HEK293 (cell line): ENCODE measurements at regions not wholly inside any gene's neighbourhood (a gene's known extent, or its start where the extent isn't known, plus 50 kb on each side); places are given as distances from the start of the nearest gene placed in this dataset.

Experiments used
- CTCF ChIA-PET: fragments of 350-600 bp; formaldehyde crosslinking; extraction: SDS; loops from one replicate; lab custom pipeline; 2021; ENCODE audit warnings: antibody characterized with exemption; lab: Yijun Ruan, JAX
- POLR2A ChIA-PET: fragments of 300-600 bp; formaldehyde crosslinking; extraction: SDS; loops from one replicate; lab custom pipeline; 2020; ENCODE audit warnings: antibody characterized with exemption, inconsistent platforms; lab: Yijun Ruan, JAX
- H3K27ac ChIP-seq: fragments of 200-500 bp; sonication (Bioruptor generic); 2 replicates; pipeline ENCODE4 v1.5.1; 2014; ENCODE audit warnings: low read depth, low read length, control low read depth, inconsistent platforms; ENCODE audit errors: extremely low read depth
- H3K36me3 ChIP-seq, 2 experiments: fragments of 200-500 bp in 1 of 2; sonication (Bioruptor generic) in 1 of 2; 1 replicate in 1 of 2; 2 replicates in 1 of 2; pipeline ENCODE4 v1.5.1; 2014 to 2017; ENCODE audit warnings: inconsistent platforms in 2 of 2, low read length in 2 of 2; ENCODE audit not compliant: control insufficient read depth in 2 of 2, insufficient read depth in 1 of 2
- H3K4me1 ChIP-seq: fragments of 200-500 bp; sonication (Bioruptor generic); 2 replicates; pipeline ENCODE4 v1.5.1; 2014; ENCODE audit warnings: mild to moderate bottlenecking, low read length, inconsistent platforms; ENCODE audit not compliant: control insufficient read depth, insufficient read depth
- H3K4me3 ChIP-seq: 2 replicates; pipeline ENCODE4 v1.5.1; 2011; ENCODE audit warnings: low read depth, mild to moderate bottlenecking, control low read depth, low read length, moderate library complexity
- H3K9me3 ChIP-seq: fragments of 200-500 bp; sonication (Bioruptor generic); 2 replicates; pipeline ENCODE4 v1.5.1; 2014; ENCODE audit warnings: low read depth, low read length, inconsistent platforms; ENCODE audit not compliant: control insufficient read depth, insufficient read depth
- FEZF1 ChIP-seq: fragments of 450-650 bp; formaldehyde crosslinking; IDR thresholded peaks from 2 replicates; pipeline ENCODE4 v1.5.1; 2016; ENCODE audit warnings: missing biosample characterization, missing genetic modification characterization
- KLF16 ChIP-seq: fragments of 450-650 bp; formaldehyde crosslinking; IDR thresholded peaks from 2 replicates; pipeline ENCODE4 v1.5.1; 2017; ENCODE audit warnings: missing biosample characterization, missing genetic modification characterization
- KLF9 ChIP-seq: fragments of 450-650 bp; formaldehyde crosslinking; IDR thresholded peaks from 2 replicates; pipeline ENCODE4 v1.5.1; 2016; ENCODE audit warnings: missing biosample characterization, missing genetic modification characterization, low read depth
- ZBTB21 ChIP-seq: fragments of 450-650 bp; formaldehyde crosslinking; IDR thresholded peaks from 2 replicates; pipeline ENCODE4 v1.5.1; 2017; ENCODE audit warnings: missing biosample characterization, missing genetic modification characterization
- ZBTB7A ChIP-seq: fragments of 450-650 bp; formaldehyde crosslinking; IDR thresholded peaks from 2 replicates; pipeline ENCODE4 v1.5.1; 2016; ENCODE audit warnings: low read depth, missing biosample characterization, missing genetic modification characterization
- ZNF112 ChIP-seq: fragments of 450-650 bp; formaldehyde crosslinking; IDR thresholded peaks from 2 replicates; pipeline ENCODE4 v1.5.0; 2017; ENCODE audit warnings: missing biosample characterization, missing genetic modification characterization
- ZNF132 ChIP-seq: fragments of 450-650 bp; formaldehyde crosslinking; IDR thresholded peaks from 2 replicates; pipeline ENCODE4 v1.5.1; 2017; ENCODE audit warnings: missing biosample characterization, missing genetic modification characterization, borderline replicate concordance
- ZNF155 ChIP-seq: fragments of 450-650 bp; formaldehyde crosslinking; IDR thresholded peaks from 2 replicates; pipeline ENCODE4 v1.5.1; 2016; ENCODE audit warnings: missing biosample characterization, missing genetic modification characterization
- ZNF19 ChIP-seq: fragments of 450-650 bp; formaldehyde crosslinking; IDR thresholded peaks from 2 replicates; pipeline ENCODE4; 2016; ENCODE audit warnings: missing biosample characterization, missing genetic modification characterization, low read depth
- ZNF221 ChIP-seq: fragments of 450-650 bp; formaldehyde crosslinking; IDR thresholded peaks from 2 replicates; pipeline ENCODE4 v1.5.1; 2017; ENCODE audit warnings: missing biosample characterization, missing genetic modification characterization, borderline replicate concordance
- ZNF248 ChIP-seq: fragments of 450-650 bp; formaldehyde crosslinking; IDR thresholded peaks from 2 replicates; pipeline ENCODE4 v1.5.1; 2017; ENCODE audit warnings: missing biosample characterization, missing genetic modification characterization
- ZNF274 ChIP-seq, 2 experiments: fragments of 200-500 bp in 1 of 2; fragments of 450-650 bp in 1 of 2; sonication (Bioruptor generic) in 1 of 2; formaldehyde crosslinking in 1 of 2; IDR thresholded peaks; 2 replicates each; pipeline versions ENCODE4 v1.5.1 to v1.6.1; 2014 to 2016; ENCODE audit warnings: borderline replicate concordance in 1 of 2, inconsistent platforms in 1 of 2, low read length in 1 of 2, missing biosample characterization in 1 of 2, missing genetic modification characterization in 1 of 2
- ZNF280D ChIP-seq: fragments of 450-650 bp; formaldehyde crosslinking; IDR thresholded peaks from 2 replicates; pipeline ENCODE4 v1.5.1; 2016; ENCODE audit warnings: missing biosample characterization, missing genetic modification characterization
- ZNF37A ChIP-seq: fragments of 450-650 bp; IDR thresholded peaks from 2 replicates; pipeline ENCODE4 v1.5.1; 2018; ENCODE audit warnings: missing biosample characterization, missing genetic modification characterization
- ZNF521 ChIP-seq: fragments of 450-650 bp; formaldehyde crosslinking; IDR thresholded peaks from 2 replicates; pipeline ENCODE4 v1.5.1; 2017; ENCODE audit warnings: missing biosample characterization, mild to moderate bottlenecking, missing genetic modification characterization
- ZNF660 ChIP-seq: fragments of 450-650 bp; IDR thresholded peaks from 2 replicates; pipeline ENCODE4 v1.5.1; 2018; ENCODE audit warnings: missing biosample characterization, mild to moderate bottlenecking, missing genetic modification characterization
- ZNF791 ChIP-seq: fragments of 450-650 bp; formaldehyde crosslinking; IDR thresholded peaks from 2 replicates; pipeline ENCODE4 v1.5.1; 2016; ENCODE audit warnings: missing biosample characterization, missing genetic modification characterization
- ZNF792 ChIP-seq: fragments of 450-650 bp; formaldehyde crosslinking; IDR thresholded peaks from 2 replicates; pipeline ENCODE4 v1.5.1; 2016; ENCODE audit warnings: missing biosample characterization, missing genetic modification characterization
- ZSCAN5A ChIP-seq: fragments of 450-650 bp; formaldehyde crosslinking; IDR thresholded peaks from 2 replicates; pipeline ENCODE4 v1.5.1; 2016; ENCODE audit warnings: missing biosample characterization, missing genetic modification characterization

GRCh38 chr9:93869863-93870262, 85.3 kb downstream of the BARX1 start (continued):
- TF ChIP-seq ZNF280D (tag by site-specific recombination), result no peak
- no peak for TF ChIP-seq KLF9 (tag by site-specific recombination)
- TF ChIP-seq ZBTB7A (tag by site-specific recombination), result no peak
- TF ChIP-seq ZNF112 (tag by site-specific recombination), result no peak
- TF ChIP-seq ZNF248, result no peak
- no peak for TF ChIP-seq ZSCAN5A (tag by site-specific recombination)
- no peak for TF ChIP-seq ZNF521 (tag by site-specific recombination)
- TF ChIP-seq ZNF155, result no peak
- TF ChIP-seq ZNF19, result no peak
- no peak for TF ChIP-seq ZNF791 (tag by site-specific recombination)

GRCh38 chr9:93869088-93869487, 86.1 kb downstream of the BARX1 start:
- Histone ChIP-seq H3K9me3 (no peaks in the 10 kb centered on the region), H3K4me3 (no peak overlapping the region), H3K4me1 (no peaks in the 10 kb centered on the region), H3K27ac (no peak overlapping the region), H3K36me3 (no peaks in the 10 kb centered on the region)
- TF ChIP-seq ZNF274 (IDR thresholded peaks at IDR 0.05; ENCODE audit: low read length) (no peak), ZNF274 (tag by site-specific recombination; IDR thresholded peaks at IDR 0.05; ENCODE audit: borderline replicate concordance) (no peak), ZNF660 (tag by site-specific recombination) (no peak), ZNF221 (tag by site-specific recombination) (no peak), ZNF132 (no peak), ZNF37A (tag by site-specific recombination) (no peak), ZBTB21 (no peak), FEZF1 (tag by site-specific recombination) (no peak), ZNF792 (tag by site-specific recombination) (no peak)
- ChIA-PET CTCF (no interaction called here), POLR2A (no interaction called here)

GRCh38 chr9:93865716-93866115, 89.4 kb downstream of the BARX1 start:
- Histone ChIP-seq H3K36me3 (no peaks in the 10 kb centered on the region), H3K9me3 (no peaks in the 10 kb centered on the region), H3K4me3 (no peak overlapping the region), H3K4me1 (no peaks in the 10 kb centered on the region), H3K27ac (no peak overlapping the region)
- ChIA-PET CTCF (no interaction called here), POLR2A (no interaction called here)
- no peak for TF ChIP-seq KLF16 (tag by site-specific recombination)
